Kidney capillary endothelial cell (primary cell): ENCODE measurements at regions not wholly inside any gene's neighbourhood (a gene's known extent, or its start where the extent isn't known, plus 50 kb on each side); places are given as distances from the start of the nearest gene placed in this dataset.

Source experiments
- DNase-seq: peaks from one replicate; pipeline ENCODE4 v3.0.0-alpha.2; 2018; ENCODE audit warnings: low spot score

GRCh38 chr4:4735870-4736269 lies 123.6 kb upstream of the MSX1 start:
- DNase-seq = no peak

- no peak for DNase-seq
Observed at GRCh38 chr4:4735136-4735750, 124.2 kb upstream of the MSX1 start.

GRCh38 chr4:4734425-4734824 lies 125.0 kb upstream of the MSX1 start:
- DNase-seq = no peak

- no peak for DNase-seq
Observed at GRCh38 chr4:4733663-4734062, 125.8 kb upstream of the MSX1 start.

GRCh38 chr4:4730249-4730648 lies 129.2 kb upstream of the MSX1 start:
- no peak for DNase-seq

- no peak for DNase-seq
Observed at GRCh38 chr4:4729206-4729605, 130.3 kb upstream of the MSX1 start.

- DNase-seq = no peak
Observed at GRCh38 chr4:4727536-4727935, 131.9 kb upstream of the MSX1 start.

- DNase-seq = no peak
Observed at GRCh38 chr4:4726051-4726450, 133.4 kb upstream of the MSX1 start.

- DNase-seq = no peak
Observed at GRCh38 chr4:4724321-4724720, 135.1 kb upstream of the MSX1 start.

GRCh38 chr4:4721636-4722035 lies 137.8 kb upstream of the MSX1 start:
- no peak for DNase-seq

- no peak for DNase-seq
Observed at GRCh38 chr4:4720646-4721045, 138.8 kb upstream of the MSX1 start.

GRCh38 chr4:4719436-4719835 lies 140.0 kb upstream of the MSX1 start:
- no peak for DNase-seq

- no peak for DNase-seq
Observed at GRCh38 chr4:4717692-4718091, 141.8 kb upstream of the MSX1 start.

GRCh38 chr4:4714331-4714730 lies 145.1 kb upstream of the MSX1 start:
- no peak for DNase-seq

GRCh38 chr4:4712800-4713528 lies 146.5 kb upstream of the MSX1 start:
- DNase-seq = no peak

- DNase-seq = no peak
Observed at GRCh38 chr4:4711902-4712301, 147.6 kb upstream of the MSX1 start.

GRCh38 chr4:4709736-4710135 lies 149.7 kb upstream of the MSX1 start:
- no peak for DNase-seq

- DNase-seq = no peak
Observed at GRCh38 chr4:4704267-4704666, 155.2 kb upstream of the MSX1 start.

GRCh38 chr4:4697584-4697983 lies 155.7 kb upstream of the STX18 start:
- no peak for DNase-seq

GRCh38 chr4:4696530-4696929 lies 154.7 kb upstream of the STX18 start:
- no peak for DNase-seq

GRCh38 chr4:4695497-4695896 lies 153.6 kb upstream of the STX18 start:
- DNase-seq = no peak

- no peak for DNase-seq
Observed at GRCh38 chr4:4694827-4695226, 153.0 kb upstream of the STX18 start.

GRCh38 chr4:4694296-4694772 lies 152.5 kb upstream of the STX18 start:
- no peak for DNase-seq

GRCh38 chr4:4693755-4694295 lies 152.0 kb upstream of the STX18 start:
- no peak for DNase-seq
